Skeletal muscle tissue (tissue), 3 donors: ENCODE measurements at regions not wholly inside any gene's neighbourhood (a gene's known extent, or its start where the extent isn't known, plus 50 kb on each side); places are given as distances from the start of the nearest gene placed in this dataset.
"Not testable (repeated sequence)": the region's sequence is repeated elsewhere in the genome, so short reads cannot be mapped to it uniquely, and the experiment has no call there.

Experiments
- H3K27ac ChIP-seq: one replicate; pipeline ENCODE4 v1.7.0; 2013; ENCODE audit warnings: mild to moderate bottlenecking, low read depth, low read length, inconsistent platforms
- H3K27me3 ChIP-seq, 3 donors: one replicate each; pipeline ENCODE4 v1.7.0; 2013; ENCODE audit warnings: low read length in 3 of 3; ENCODE audit not compliant: control insufficient read depth in 3 of 3, insufficient read depth in 3 of 3
- H3K36me3 ChIP-seq, 3 donors: one replicate each; pipeline ENCODE4 v1.7.0; 2013; ENCODE audit warnings: low read length in 3 of 3; ENCODE audit not compliant: control insufficient read depth in 3 of 3, insufficient read depth in 3 of 3
- H3K4me1 ChIP-seq, 3 donors: one replicate each; pipeline ENCODE4 v1.7.0; 2013; ENCODE audit warnings: low read length in 3 of 3, mild to moderate bottlenecking in 3 of 3; ENCODE audit not compliant: control insufficient read depth in 3 of 3, insufficient read depth in 3 of 3
- H3K4me3 ChIP-seq, 3 donors: one replicate each; pipeline ENCODE4 v1.7.0; 2013; ENCODE audit warnings: low read length in 3 of 3
- H3K9ac ChIP-seq, 3 donors: one replicate each; pipeline ENCODE4 v1.7.0; 2013; ENCODE audit warnings: low read length in 3 of 3, mild to moderate bottlenecking in 3 of 3, moderate library complexity in 2 of 3, low read depth in 1 of 3
- H3K9me3 ChIP-seq, 3 donors: one replicate each; pipeline ENCODE4 v1.7.0; 2013; ENCODE audit warnings: low read length in 3 of 3; ENCODE audit not compliant: control insufficient read depth in 3 of 3
- donor health status: Osteomylitis.

DNA sequence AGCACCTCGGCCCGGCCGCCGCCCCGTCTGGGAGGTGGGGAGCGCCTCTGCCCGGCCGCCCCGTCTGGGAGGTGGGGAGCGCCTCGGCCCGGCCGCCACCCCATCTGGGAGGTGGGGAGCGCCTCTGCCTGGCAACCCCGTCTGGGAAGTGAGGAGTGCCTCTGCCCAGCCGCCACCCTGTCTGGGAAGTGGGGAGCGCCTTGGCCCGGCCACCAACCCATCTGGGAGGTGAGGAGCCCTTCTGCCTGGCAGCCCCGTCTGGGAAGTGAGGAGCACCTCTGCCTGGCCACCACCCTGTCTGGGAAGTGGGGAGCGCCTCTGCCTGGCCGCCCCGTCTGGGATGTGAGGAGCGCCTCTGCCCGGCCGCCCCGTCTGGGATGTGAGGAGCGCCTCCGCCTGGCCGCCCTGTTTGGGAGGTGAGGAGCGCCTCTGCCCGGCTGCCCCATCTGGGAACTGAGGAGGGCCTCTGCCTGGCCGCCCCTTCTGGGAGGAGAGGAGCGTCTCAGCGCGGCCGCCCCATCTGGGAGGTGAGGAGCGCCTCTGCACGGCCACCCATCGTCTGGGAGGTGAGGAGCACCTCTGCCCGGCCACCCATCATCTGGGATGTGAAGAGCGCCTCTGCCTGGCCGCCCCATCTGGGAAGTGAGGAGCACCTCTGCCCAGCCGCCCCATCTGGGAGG lies 89.0 kb upstream of the SYT6 start:
- H3K4me1 ChIP-seq, H3K4me3 ChIP-seq: not testable (repeated sequence)

DNA sequence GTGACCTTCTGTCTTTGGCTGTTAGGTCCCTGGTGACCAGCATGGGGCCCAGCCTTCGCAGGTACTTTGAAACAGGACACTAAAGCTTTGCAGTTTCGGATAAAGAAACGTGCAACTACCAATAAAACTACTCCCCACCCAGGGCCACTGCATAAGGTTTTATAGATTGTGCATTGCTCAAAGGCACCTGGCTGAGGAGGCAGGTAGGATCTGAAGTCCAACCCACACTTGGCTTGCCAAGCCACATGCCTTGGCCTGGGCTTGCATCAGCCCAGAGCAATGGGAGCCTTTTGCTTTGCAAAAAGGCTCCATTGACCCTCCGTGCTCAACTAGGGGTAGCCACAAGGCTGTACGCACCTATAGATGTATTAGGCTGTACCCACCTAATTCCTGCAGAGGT lies 84.4 kb upstream of the SYT6 start:
- H3K36me3 ChIP-seq = no peaks in the 10 kb centered on the region

More for the DNA sequence above, 89.0 kb upstream of the SYT6 start:
- H3K36me3 ChIP-seq, H3K27me3 ChIP-seq, H3K27ac ChIP-seq, H3K9ac ChIP-seq, H3K9me3 ChIP-seq: not testable (repeated sequence)

DNA sequence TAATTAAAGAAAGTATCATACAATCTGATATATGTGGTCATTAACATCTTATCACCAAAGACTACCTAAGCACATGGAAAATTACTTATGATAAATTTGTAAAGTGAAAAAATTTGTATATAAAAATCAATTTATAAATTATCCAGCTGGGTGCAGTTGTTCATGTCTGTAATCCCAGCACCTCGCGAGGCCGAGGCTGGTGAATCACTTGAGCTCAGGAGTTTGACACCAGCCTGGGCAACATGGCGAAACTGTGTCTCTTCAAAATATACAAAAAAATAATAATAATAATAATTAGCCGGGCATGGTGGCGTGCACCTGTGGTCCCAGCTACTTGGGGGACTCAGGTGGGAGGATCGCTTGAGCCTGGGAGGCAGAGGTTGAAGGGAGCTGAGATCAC lies 82.8 kb upstream of the SYT6 start:
- Histone ChIP-seq H3K36me3 (no peaks in the 10 kb centered on the region), H3K9me3 (no peaks in the 10 kb centered on the region), H3K27ac (peak overlapping the region; percentile 75), H3K27me3 (no peaks in the 10 kb centered on the region), H3K4me3 (no peak overlapping the region), H3K4me1 (peaks cover 11 to 16% (median 11%) of the 10 kb centered on the region in 3 donors), H3K9ac (peak overlapping the region in 1 of 3 donors; percentile 74)

More for the DNA sequence above, 84.4 kb upstream of the SYT6 start:
- no peaks in the 10 kb centered on the region for H3K9me3 ChIP-seq
- no peak overlapping the region for H3K9ac ChIP-seq
- no peak overlapping the region for H3K4me3 ChIP-seq
- H3K4me1 ChIP-seq = peaks cover 11 to 16% (median 11%) of the 10 kb centered on the region in 3 donors
- H3K27me3 ChIP-seq = no peaks in the 10 kb centered on the region
- no peak overlapping the region for H3K27ac ChIP-seq

DNA sequence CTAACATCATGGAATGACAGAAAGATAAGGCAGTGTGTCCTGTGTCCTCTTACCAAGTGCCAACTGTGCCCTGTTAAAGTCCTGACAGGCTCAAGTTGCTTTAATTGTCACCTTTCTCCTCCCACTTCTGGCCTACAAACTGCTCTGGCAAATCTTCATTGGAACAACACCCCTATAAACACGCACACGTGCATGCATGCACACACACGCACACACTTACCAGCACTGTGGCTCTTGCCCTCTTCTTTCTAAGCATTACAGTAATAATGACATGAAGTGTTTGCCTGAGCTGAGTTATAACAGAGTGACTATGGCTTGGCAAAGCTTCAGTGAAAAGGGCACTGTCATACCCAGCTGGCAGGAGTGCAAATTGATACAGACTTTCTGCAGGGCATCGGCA lies 82.3 kb upstream of the SYT6 start:
- H3K27me3 ChIP-seq = no peaks in the 10 kb centered on the region
- peak overlapping the region; percentile 75 for H3K27ac ChIP-seq
- peak overlapping the region in 2 of 3 donors; percentile 4 to 74 for H3K9ac ChIP-seq
- H3K4me1 ChIP-seq = peaks cover 11 to 16% (median 11%) of the 10 kb centered on the region in 3 donors
- no peaks in the 10 kb centered on the region for H3K36me3 ChIP-seq
- peak overlapping the region in 2 of 3 donors; percentile 49 to 54 for H3K4me3 ChIP-seq
- H3K9me3 ChIP-seq = no peaks in the 10 kb centered on the region

DNA sequence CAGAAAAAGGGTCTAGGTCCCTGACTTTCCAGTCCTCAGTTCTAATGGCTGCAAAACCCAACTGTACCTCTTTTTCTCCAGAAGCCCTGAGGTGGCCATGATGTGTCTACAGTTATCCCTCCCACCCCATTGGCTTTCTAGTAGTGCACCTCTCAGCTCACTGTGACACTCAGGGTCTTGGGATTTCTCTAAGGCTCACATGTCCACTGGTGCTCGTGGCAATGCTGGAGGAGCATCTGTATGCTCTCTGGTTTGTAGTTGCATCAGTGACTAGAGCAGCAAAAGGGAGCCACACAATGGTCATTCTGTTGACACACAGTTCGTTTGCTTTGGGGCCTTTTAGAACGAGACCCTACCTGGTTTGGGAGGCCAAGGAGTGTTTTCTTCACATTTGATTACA lies 81.6 kb upstream of the SYT6 start:
- Histone ChIP-seq H3K4me3 (peak overlapping the region in 2 of 3 donors; percentile 16 to 38), H3K9me3 (no peaks in the 10 kb centered on the region), H3K36me3 (no peaks in the 10 kb centered on the region), H3K9ac (peak overlapping the region in 1 of 3 donors; percentile 74), H3K4me1 (peaks cover 11 to 16% (median 11%) of the 10 kb centered on the region in 3 donors), H3K27me3 (no peaks in the 10 kb centered on the region), H3K27ac (peak overlapping the region; percentile 75)

DNA sequence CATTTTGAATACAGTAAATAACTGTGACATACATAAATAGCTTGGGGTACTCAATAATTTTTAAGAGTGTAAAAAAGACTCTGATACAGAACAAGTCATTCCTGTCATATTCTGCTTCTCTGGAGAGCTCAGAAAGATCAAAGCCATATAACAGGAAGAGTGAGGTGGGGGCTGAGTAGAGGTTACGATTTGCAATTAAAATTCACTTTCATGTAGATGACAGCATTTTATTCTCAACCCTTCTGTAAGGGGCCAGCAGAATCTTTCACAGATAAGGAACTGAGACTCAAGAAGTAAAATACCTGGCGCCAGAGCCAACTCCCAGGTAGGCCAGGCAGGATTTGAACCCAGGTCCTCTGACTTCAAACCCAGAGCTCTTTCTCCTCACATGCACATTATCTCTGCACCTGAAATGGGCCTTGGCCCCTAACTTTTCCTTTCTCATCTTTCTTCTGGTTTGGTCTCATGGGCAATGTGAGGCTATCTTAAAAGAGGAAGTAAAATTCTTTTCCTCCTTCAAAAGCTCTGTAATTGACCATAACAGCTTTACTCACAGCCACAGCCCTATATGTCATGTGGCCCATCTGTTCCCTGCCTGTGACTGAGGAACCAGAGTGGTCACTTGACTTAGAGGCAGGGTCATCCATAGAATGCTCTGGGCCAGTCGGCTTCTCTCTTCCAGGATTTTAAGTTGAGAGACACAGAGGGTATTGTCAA lies 80.9 kb upstream of the SYT6 start:
- H3K4me3 ChIP-seq = no peak overlapping the region
- no peaks in the 10 kb centered on the region for H3K27me3 ChIP-seq
- H3K27ac ChIP-seq = no peak overlapping the region
- H3K9me3 ChIP-seq = no peaks in the 10 kb centered on the region
- peaks cover 11 to 16% (median 11%) of the 10 kb centered on the region in 3 donors for H3K4me1 ChIP-seq
- no peak overlapping the region for H3K9ac ChIP-seq
- no peaks in the 10 kb centered on the region for H3K36me3 ChIP-seq

DNA sequence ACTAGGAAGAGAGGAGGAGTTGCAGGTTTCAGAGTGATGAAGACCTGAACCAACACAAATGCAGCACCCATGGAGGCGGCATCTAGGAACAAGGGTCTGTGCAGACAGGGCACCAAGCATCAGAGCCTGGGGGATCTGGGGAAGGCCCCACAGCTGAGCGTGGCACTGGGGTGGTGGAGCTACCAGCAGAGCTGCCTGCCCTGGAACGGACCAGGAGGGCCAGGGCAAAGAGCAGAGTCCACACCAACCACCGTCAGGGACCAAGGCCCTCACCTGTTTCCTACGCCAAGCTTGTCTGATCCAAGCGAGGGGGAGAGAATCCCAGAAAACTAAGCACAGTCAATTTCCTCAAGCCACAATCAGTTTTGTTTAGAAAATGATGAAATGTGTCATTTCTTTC lies 79.0 kb upstream of the SYT6 start:
- Histone ChIP-seq H3K27me3 (no peaks in the 10 kb centered on the region), H3K4me1 (peaks cover 11 to 16% (median 11%) of the 10 kb centered on the region in 3 donors), H3K4me3 (no peak overlapping the region), H3K9ac (no peak overlapping the region), H3K36me3 (no peaks in the 10 kb centered on the region), H3K27ac (no peak overlapping the region), H3K9me3 (no peaks in the 10 kb centered on the region)

DNA sequence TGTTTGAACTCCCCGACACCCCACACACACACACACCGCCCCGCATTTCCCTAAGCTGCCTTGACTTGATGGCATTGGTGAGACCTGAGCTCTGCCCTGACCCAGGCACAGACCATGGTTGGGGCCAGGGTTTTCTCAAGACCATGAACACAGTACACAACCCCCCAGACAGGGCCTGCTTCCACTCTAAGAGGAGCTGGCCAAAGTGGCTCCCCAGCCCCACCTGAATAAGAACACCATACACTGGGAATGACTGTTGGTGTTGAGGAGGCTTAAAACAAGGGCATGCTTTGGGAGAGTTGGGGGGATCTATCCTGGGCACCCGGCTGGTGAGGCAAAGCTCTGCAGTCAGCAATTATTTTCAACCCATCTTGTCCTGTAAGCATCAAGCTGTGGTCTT lies 77.6 kb upstream of the SYT6 start:
- no peaks in the 10 kb centered on the region for H3K27me3 ChIP-seq
- H3K9me3 ChIP-seq = no peaks in the 10 kb centered on the region
- H3K36me3 ChIP-seq = no peaks in the 10 kb centered on the region
- H3K4me3 ChIP-seq = no peak overlapping the region
- no peak overlapping the region for H3K9ac ChIP-seq
- H3K4me1 ChIP-seq = peaks cover 11 to 17% (median 11%) of the 10 kb centered on the region in 3 donors
- no peak overlapping the region for H3K27ac ChIP-seq

DNA sequence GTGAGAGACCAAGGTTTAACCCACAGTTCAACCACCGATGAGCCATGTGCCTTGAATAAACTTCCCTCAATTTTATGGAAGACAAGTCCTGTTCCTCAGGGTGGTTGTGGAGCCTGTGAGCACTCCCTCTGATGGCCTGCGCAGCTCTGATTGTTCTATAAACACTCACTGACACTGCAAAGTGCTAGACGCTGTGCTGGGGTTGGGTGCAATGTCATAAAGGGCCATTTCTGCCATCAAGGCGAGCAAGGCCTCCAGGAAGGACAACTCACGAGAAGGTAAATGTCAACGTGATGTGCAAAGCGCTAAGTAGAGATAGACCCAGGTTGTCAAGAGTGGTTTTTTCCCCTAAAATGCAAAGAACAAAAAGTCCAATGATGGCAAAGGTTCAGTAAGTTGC lies 75.7 kb upstream of the SYT6 start:
- no peaks in the 10 kb centered on the region for H3K9me3 ChIP-seq
- no peaks in the 10 kb centered on the region for H3K27me3 ChIP-seq
- H3K4me1 ChIP-seq = peaks cover 0 to 2% (median 0%) of the 10 kb centered on the region in 3 donors
- H3K27ac ChIP-seq = no peak overlapping the region
- no peak overlapping the region for H3K4me3 ChIP-seq
- H3K9ac ChIP-seq = no peak overlapping the region
- H3K36me3 ChIP-seq = no peaks in the 10 kb centered on the region

DNA sequence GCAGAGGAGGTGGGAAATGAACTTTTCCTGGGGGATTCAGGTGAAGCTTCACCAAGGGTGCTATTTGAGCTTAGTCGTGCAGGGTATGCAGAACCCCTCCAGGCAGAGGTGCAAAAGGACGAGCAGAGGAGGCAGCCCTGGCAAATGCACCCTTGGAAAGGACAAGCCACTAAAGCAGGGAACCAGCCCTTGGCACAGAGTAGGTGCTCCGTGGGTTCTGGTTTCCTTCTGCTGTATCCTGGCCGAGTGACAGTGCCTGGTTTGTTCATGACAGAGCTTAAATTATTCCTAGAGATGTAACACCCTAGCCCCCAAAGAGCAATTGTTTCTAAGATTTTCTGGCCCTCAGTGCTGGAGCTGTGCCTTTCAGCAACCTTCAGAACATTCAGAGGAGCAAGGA lies 73.4 kb upstream of the SYT6 start:
- H3K9me3 ChIP-seq = no peaks in the 10 kb centered on the region
- H3K27ac ChIP-seq = no peak overlapping the region
- H3K36me3 ChIP-seq = no peaks in the 10 kb centered on the region
- H3K4me3 ChIP-seq = no peak overlapping the region
- H3K4me1 ChIP-seq = peaks cover 0 to 2% (median 0%) of the 10 kb centered on the region in 3 donors
- H3K9ac ChIP-seq = no peak overlapping the region
- no peaks in the 10 kb centered on the region for H3K27me3 ChIP-seq
